Stimulated activated CD8-positive, alpha-beta memory T cell treated with anti-CD3 and anti-CD28 coated beads, Interleukin-7, amount 100 ng/mL, for 1 hour (primary cell): ENCODE measurements at regions not wholly inside any gene's neighbourhood (a gene's known extent, or its start where the extent isn't known, plus 50 kb on each side); places are given as distances from the start of the nearest gene placed in this dataset.

Source experiments
- DNase-seq, 2 donors: peaks; one replicate each; pipeline ENCODE4 v3.0.0-alpha.2; 2020; ENCODE audit warnings: low read depth in 2 of 2

DNA sequence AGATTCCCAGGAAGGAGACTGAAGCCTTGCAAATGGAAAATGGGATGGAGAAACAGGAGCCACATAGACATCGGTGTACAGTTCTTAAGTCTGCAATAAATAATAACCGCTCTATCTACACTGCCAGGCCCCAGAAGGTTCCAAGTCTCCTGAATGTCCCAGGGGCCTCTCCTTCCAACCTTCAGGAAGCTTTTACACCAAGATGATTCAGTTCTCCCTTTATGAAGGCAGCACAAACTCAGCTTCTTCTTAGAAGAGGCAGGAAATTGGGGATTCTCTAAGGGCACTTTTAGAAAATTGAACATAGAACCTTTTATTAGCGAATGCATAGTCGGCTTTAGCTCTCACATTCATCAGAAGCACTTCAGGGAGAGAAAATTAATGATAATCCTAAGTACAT, 130.8 kb upstream of the LYZL1 start:
- DNase-seq: no peak

DNA sequence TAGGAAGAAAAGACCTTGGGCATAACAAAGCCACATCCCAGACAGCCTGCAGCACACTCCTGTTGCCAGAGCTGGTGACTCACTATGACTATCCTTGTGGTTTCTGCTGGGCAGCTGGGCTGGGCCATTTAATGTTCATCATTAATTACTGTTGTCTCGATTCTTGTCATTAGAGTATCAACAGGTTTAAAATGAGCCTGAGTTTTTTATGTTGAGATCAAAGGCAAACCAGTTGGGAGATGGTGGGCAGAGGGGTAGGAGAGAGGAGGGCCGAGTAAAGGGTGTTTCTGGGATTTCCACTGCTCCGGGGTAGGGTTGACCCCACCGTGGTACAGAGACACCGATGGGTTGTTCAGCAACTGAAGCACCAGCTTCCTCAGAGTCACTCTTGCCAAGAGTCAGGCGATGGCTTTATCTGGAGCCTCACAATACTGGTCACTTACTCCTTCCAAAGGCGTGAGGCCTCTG, 128.7 kb upstream of the LYZL1 start:
- DNase-seq: no peak

DNA sequence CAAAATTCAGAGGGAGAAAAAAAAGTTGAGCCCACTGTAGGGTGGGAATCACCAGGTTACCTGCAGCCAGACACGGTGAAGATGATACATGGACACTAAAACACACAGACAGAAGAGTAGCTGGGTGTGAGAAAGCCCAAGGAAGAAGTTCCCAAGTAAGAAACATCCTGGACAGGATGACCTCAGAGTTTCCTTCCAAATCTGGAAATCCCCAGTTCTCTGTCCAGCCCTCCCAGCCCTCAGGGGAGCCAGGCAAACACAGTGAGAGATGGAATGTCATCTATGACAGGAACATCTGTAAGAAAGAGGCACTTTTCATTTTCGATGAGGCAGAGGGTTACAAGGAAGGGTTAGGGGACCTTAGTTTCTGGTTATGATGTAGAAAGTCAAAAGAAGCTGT, 125.1 kb upstream of the LYZL1 start:
- DNase-seq: no peak

DNA sequence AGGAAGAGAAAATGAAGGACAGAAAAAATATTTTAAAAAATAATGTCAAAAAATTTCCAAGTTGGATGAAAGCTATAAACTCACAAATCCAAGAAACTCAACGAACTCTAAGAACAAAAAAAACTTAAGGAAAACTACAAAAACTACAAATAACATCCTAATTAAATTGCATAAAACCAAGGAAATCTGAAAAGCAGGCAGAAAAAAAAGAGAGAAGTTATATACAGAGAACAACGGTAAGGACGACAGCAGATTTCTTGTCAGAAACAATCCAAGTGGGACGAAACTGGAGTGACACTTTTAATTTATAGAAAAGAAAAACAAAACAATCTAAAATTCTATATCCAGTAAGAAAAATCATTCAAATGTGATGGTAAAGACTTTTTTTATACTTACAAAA, 122.2 kb upstream of the LYZL1 start:
- no peak for DNase-seq

DNA sequence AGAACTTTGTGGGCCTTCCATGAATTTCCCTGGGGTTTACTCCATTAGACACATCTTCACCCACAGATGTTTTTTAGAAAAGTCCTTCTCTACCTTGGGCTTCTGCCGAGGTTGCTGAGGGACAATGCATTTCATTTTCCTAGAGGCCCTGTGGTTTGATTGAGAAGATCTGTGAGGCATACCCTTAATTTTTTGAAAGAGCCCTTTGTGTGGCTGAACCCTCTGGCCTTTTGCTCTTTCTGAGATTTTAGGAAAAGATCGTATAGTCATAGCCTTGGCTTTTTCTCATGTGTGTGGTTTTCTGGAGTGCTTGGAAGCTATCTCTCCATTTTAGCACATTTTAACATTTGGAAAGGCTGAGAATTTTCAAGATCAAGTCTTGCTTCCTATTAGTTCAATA, 119.8 kb upstream of the LYZL1 start:
- no peak for DNase-seq

DNA sequence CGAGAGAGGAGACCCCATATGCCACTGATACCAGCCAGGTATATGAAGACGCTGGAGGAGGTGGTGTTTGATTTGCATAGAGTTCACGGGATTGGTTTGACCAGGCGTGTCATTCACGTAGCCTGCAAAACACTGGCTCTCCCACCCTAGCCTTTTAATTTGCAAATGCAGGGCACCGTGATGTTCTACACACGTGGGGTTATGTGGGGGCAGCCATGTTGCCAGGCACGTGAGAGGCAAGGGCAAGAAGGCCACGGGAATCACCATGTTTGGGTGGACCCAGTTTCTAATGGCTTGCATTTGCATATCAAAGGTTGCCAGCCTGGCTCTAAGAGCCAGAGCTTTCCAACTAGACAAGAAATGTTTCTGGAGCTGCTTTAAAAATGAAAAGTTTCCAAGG, 117.2 kb upstream of the LYZL1 start:
- DNase-seq: no peak

DNA sequence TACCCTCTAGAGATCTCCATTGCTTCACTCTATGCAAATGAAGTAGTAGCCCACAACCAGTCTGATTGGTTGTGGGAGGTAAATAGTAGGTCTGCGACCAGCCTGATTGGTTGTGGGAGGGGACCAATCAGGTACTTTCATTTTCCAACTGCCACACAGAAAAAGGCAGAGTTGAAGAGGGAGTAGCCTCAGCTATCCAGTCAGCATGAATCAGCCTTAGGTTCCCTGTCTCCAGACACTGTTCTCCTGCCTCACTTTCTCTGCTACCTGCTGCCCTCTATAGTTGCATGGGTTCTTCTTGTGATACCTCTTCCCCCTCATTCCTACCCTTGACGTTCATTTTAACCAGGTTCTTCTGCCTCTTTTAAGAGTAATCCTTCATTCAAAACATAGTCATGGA, 114.5 kb upstream of the LYZL1 start:
- no peak for DNase-seq

DNA sequence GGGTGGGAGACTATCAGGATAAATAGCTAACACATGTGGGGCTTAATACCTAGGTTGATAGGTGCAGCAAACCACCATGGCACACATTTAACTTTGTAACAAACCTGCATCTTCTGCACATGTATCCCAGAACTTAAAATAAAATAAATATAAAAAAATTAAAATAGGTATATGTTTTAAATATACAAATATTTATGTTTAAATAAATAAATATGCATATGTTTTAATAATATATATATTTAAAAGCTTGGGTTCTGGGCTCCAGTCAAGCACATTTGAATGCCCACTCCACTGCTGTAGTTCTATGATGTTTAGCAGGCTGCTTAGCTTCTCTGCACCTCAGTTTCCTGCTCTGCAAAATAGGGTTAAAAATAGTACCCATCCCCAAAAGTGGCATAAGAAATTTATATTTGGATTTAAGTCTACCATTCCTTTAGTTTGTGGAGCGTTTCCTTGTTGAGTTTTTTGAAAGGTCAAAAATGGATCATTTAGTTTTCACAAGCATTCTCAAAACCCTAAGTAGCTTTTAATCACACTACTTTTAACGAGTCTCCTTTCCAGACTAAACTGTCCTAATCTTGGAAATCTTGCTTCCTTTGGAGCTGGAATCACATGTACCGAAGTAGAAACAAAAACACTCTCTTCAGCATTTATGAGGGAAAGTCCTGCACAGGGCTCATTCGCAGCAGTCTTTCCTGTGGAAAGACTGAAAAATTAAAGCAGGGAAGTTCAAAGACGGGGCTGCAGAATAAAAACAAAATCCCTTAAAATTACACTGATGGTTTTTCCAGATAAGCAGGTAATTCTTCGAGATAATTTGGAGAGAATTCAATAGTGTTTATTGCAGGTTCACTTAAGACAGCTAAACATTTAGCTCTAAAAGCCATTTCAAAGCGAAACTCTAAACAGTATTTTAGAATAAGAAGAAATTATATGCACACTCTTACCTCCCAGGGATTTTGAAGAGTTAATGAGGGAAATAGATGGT, 111.7 kb upstream of the LYZL1 start:
- no peak for DNase-seq

DNA sequence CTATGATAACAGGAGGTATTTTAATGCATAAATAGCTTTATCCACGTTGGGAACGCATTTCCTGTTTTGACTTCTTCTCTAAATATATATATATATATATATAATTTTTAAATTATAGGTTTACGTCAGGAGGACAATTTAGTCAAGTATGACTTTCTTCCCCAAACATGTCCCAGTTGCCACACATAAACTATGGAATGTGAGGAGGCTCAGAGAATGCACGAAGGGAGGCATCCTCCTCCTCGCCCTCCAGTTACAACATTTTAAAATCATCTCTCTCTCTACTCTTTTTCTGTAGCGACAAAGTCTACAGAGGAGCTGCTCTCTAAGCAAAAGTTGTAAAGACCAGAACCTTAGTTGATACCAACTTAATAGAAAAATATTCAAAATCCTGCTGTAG, 106.9 kb upstream of the LYZL1 start:
- DNase-seq: no peak

DNA sequence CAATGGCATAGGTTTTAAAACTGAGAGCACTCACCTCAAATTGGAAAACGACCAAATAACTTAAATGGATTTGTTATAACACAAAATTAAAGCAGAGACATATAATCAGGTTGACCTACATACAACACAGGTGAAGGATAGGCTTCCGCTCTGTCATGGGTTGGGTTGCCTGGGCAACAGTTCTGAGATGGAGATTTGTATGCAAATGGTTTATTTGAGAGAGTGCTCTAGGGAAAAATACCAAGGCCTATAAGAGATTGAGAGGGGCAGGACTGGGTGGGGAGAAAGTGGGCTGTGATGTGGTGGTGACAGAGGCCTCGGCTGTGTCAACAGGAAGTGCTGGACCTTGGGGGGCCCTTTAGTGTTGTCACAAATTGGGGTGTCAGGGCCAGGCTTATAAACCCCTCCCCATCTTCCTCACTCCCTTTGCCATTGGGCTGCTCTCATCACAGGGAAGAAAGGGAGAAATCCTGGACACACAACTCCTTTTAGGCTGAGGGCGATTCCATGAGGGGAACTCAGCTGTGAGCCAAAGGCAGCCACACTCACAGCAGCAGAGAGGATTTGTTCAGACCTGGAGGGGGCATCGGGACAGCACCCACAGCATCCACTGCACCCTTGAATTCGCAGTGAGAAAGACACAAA, 105.4 kb upstream of the LYZL1 start:
- no peak for DNase-seq

DNA sequence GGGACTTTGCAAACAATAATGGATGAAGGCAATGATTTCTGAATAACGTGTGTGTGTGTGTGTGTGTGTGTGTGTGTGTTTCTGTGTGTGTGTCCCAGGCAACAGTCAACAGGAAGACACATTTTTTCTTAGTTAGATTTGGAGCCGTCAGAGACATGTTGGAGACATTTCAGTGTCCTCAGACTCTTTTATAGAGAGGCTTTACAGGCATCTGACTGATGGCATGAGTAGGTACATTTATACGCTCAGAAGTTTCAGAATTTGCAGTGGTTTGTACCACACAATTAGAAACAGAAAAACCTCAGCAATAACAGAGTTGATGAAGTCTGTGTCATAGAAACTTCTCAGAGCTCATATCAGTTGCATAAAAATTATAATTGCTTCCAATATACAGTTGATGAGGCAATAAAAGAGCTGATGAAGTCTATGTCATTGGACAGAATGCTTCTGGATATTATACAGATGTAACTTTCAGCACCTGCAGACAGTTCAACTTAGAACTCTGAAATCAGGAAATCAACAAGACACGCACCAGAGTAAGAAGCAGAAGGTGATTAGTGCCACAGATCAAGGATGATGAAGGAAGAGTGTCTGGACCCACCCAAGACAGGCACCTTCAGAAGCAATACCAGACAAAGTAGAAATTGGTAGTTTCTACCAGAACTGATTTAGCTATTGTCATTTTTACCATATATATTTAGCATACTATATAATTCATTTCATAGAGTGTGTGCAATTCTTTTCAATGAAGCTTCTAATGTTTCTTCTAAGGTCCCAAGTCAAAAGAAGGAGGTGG, 104.5 kb upstream of the LYZL1 start:
- DNase-seq: no peak

DNA sequence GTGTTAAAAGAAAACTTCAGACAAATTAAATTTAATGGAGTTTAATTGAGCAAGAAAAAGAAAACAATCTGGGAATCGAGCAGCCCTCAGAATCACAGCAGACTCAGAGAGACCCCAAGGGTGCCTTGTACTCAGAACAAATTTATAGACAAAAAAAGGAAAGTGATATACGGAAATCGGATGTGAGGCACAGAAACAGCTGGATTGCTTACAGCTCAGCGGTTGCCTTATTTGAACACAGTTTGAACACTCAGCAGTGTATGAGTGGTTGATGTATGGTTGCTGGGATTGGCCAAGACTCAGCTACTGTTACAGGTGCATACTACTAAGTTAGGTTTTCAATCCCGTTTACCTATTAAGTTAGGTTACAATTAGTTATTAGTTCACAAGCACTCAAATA, 103.8 kb upstream of the LYZL1 start:
- DNase-seq: no peak

DNA sequence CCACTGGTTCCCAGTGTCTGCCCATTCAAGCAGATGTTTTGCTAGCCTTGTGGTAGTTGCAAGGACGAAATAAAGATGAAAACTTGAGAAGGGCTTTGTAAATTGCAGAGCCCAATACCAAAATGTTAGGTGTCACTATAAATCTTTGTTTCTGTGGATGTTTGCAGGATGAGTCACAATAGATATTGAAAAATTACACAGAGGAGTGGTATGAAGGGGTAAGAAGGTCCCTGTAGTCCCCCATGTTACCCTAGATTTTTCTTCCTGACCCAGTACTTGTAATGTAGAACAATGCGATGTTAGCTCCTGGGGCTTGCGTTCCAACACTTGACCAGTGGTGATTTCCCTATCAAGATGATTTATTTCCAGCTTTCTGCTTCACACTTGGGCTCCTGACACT, 102.6 kb upstream of the LYZL1 start:
- no peak for DNase-seq

DNA sequence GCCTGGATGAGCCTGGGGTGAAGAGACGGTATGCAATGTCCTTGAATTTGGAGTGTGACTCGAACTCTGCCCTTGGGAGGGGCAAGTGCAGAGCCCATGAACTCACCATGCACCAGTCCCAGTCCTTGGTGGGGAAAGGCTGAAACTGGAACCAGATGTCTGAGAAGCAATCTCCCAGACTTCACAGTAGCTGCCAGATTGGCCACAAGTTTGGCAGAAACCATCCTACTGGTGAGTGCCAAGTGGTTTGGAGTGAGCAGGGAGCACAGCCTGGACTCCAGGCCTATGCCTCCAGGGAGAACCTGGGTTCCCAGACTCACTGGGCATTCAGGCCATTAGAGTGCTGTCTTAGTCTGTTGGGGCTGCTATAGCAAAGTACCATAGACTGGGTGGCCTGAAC, 99.6 kb upstream of the LYZL1 start:
- no peak for DNase-seq

DNA sequence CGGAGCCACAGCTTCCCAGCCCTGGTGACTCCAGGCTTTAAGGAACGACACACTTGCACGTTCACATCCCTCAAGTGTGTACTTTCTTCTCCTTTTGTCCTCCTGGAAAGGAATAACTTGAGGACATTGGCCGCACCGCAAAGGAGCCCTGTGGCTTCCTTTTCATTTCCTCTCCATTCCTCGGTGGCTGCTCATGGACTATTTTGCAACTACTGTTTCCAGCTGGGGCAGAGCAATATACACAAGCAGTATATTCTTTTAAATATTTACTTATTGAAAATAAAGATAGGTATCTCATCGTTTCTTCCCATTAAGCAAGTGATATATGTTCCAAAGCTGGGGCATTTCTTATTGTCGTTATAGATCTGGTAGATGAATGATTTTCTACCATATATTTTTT, 97.2 kb upstream of the LYZL1 start:
- DNase-seq: no peak

DNA sequence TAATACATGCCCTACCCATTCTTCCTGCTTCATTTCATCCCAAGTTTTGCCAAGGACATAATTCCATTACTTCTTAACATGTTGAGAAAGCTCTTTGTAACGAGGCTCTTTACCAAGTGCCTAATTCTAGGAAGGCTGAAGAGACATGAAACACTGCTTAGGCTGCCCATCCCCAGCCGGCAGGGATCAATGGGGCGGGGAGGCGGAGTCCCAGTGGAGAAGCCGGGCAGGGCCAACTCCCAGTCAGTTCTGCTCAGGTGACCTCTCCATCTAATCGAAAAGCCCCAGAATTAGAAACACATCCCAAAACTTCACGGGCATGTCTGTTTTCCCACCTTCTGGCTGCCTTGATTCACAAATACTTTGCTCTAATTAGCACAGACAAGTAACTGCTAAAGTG, 89.5 kb upstream of the LYZL1 start:
- no peak for DNase-seq

DNA sequence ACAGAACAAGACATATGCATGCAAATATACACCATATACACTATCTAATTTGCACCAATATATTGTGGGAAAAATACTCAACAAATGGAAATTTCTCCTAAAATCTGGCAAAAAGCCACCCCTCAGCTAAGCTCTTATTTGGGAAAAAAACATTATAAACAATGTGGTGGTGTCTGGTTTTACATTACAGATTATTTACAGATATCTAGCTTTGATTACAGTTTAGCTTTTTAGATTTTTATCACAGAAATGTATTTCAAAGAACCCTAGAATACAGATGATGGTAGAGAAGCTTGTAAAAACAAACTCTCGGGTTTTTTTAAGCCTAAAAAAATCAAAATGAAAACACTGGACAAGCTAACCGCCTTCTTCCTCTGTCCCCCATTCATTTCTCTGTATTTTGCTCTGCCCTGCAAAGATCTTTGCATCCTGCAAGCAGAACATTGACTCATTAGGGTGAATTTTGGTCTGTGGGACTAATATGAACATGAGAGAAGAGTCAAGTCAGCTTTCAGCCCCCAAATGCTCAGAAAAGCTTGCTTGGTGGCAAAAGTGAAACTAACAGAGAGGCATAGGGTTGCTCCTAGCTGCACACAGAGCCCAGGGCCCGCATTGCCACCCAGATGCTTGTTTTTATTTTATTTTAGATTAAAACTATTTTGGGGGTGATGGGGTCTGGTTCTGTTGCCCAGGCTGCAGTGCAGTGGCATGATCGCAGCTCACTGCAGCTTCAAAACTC, 88.8 kb upstream of the LYZL1 start:
- no peak for DNase-seq

DNA sequence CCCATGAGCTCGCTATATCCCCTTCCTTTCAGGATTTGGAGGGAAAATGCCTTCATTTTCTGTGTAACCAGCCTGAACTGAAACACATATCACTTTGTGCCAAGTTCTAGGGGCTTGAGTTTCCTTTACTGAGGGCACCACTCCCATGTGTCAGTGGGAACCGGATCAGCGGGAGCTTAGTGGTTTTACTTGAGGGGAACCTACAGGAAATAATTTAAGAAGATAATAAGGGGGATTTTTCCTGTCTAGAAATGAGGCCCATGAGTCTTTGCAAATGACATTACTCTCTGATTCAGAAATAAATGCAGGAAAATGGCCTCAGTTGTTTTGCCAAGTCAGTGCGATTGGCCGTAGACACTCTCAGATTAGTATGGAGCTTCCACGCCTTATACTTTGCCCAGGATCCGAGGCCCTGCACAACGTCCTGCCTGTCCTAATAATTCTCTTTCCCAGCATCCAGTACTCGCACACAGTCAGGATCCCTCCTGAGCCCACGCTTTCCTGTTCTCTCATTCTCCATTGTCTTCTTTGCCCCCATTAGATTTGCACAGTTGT, 86.4 kb upstream of the LYZL1 start:
- DNase-seq: no peak

DNA sequence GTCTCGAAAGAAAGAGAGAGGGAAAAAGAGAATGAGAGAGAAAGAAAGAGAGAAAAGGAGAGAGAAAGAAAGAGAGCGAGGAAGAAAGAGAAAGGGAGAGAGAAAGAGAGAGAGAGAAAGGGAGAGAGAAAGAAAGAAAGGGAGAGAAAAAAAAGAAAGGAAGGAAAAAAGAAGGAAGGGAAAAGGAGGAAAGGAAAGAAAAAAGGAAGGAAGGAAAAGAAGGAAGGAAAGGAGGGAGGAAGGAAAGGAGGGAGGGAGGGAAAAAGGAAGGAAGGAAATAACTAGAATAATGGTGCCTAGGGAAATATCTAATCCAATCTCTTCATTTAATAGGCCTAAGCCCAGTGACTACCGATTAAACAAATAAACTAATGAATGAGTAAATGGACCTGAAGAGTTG, 85.4 kb upstream of the LYZL1 start:
- no peak for DNase-seq

DNA sequence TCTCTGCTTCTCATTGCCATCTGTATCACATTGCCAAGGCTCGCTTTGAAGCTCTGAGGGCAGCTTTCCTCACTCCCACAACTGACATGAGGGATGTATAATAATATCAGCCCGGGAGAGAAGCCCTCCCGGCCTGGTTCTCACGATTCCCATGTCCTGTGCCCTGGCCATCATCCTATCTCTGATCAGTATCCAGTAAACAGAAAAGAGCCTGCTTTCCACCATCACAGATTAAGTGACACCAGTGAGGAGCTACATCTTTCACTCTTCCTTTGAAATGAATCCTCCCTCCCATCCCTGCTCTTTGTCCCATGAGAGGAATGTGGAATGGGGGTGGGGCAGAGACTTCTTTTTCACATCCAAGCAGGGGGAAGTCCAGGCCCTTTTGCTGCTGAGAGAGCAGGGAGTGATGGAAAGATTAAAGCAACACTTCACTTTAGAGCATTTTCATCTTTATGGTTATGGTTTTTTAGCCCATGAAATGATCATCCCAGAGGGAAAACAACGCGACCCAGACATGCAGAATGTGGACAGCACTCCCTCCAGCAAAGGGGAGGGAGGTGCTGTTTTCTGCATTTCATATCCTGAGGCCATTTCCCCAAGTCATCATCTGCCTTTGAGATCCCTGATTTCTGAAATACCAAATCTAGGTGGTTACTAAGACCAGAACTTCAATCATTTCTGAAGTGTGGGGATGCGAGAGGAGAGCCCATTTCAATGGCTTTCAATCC, 84.6 kb upstream of the LYZL1 start:
- no peak for DNase-seq

DNA sequence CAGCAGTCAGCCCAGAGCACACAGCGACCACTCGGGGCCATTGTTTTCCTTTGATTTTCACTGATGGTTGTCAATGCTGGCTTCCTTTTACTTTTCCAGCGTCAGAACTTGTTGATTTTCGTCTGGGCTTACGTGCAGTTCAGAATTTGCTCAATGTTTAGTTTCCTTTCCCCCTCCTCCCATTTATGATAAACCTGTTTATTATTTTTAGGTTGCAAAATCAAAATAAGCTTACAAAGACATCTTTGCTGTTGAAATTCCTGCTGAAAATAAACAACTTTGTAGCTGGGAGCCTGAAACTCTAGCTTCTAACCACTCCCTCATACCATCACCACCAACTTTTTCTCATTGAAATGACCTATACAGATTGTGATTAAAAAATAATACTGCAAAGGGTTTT, 83.1 kb upstream of the LYZL1 start:
- no peak for DNase-seq
